SK-N-SH (cell line): ENCODE measurements at regions not wholly inside any gene's neighbourhood (a gene's known extent, or its start where the extent isn't known, plus 50 kb on each side); places are given as distances from the start of the nearest gene placed in this dataset.

Experiments
- CTCF ChIA-PET: fragments of 300-600, 350-600 bp; formaldehyde crosslinking; extraction: SDS; loops from one replicate; lab custom pipeline; 2021; lab: Yijun Ruan, JAX
- POLR2A ChIA-PET: fragments of 350-600 bp; sonication (Branson Sonifier 250); formaldehyde crosslinking; extraction: SDS; loops from one replicate; lab custom pipeline; 2020; ENCODE audit warnings: antibody characterized with exemption, inconsistent platforms; lab: Yijun Ruan, JAX
- DNase-seq: peaks from one replicate; pipeline ENCODE4 v3.0.0; 2012
- H2AFZ ChIP-seq: fragments of 200-600 bp; sonication (generic); 2 replicates; pipeline ENCODE4 v1.8.1; 2016; ENCODE audit warnings: antibody characterized with exemption, mild to moderate bottlenecking, low read depth
- H3F3A ChIP-seq: fragments of 200-600 bp; sonication (generic); replicated peaks from 2 replicates; pipeline ENCODE3; 2016; ENCODE audit warnings: antibody characterized with exemption, mild to moderate bottlenecking; ENCODE audit not compliant: insufficient read depth
- H3K27ac ChIP-seq, 2 experiments: fragments of 200-500 bp in 1 of 2; fragments of 200-600 bp in 1 of 2; sonication (Bioruptor generic) in 1 of 2; sonication (generic), shearing (Covaris generic) in 1 of 2; 2 replicates each; pipeline versions ENCODE4 v1.5.1 to v1.6.1; 2014 to 2016; ENCODE audit warnings: low read depth in 2 of 2, inconsistent platforms in 1 of 2, low read length in 1 of 2, mild to moderate bottlenecking in 1 of 2, mixed read lengths in 1 of 2
- H3K27me3 ChIP-seq: fragments of 200-600 bp; sonication (generic), shearing (Covaris generic); 2 replicates; pipeline ENCODE4 v1.6.1; 2016; ENCODE audit warnings: mixed run types; ENCODE audit not compliant: insufficient read depth
- H3K36me3 ChIP-seq, 2 experiments: fragments of 200-500 bp in 1 of 2; fragments of 200-600 bp in 1 of 2; sonication (Bioruptor generic) in 1 of 2; sonication (generic) in 1 of 2; replicated peaks in 1 of 2; 2 replicates each; pipeline versions ENCODE3 to v1.5.1; 2014 to 2016; ENCODE audit warnings: low read length in 1 of 2, mild to moderate bottlenecking in 1 of 2; ENCODE audit not compliant: insufficient read depth in 2 of 2, control insufficient read depth in 1 of 2
- H3K4me1 ChIP-seq, 2 experiments: fragments of 200-500 bp in 1 of 2; fragments of 200-600 bp in 1 of 2; sonication (Bioruptor generic) in 1 of 2; sonication (generic), shearing (Covaris generic) in 1 of 2; 2 replicates each; pipeline versions ENCODE4 v1.5.1 to v1.6.1; 2014 to 2016; ENCODE audit warnings: low read depth in 1 of 2, low read length in 1 of 2, mixed run types in 1 of 2; ENCODE audit not compliant: insufficient read depth in 2 of 2, control insufficient read depth in 1 of 2
- H3K4me2 ChIP-seq: fragments of 200-600 bp; sonication (generic), shearing (Covaris generic); 2 replicates; pipeline ENCODE4 v1.6.1; 2017; ENCODE audit warnings: mixed run types
- H3K4me3 ChIP-seq, 2 experiments: fragments of 200-500 bp in 1 of 2; fragments of 200-600 bp in 1 of 2; sonication (Bioruptor generic) in 1 of 2; sonication (generic), shearing (Covaris generic) in 1 of 2; 2 replicates each; pipeline versions ENCODE4 v1.5.1 to v1.8.1; 2014 to 2016; ENCODE audit warnings: low read depth in 2 of 2, inconsistent platforms in 1 of 2, low read length in 1 of 2, mild to moderate bottlenecking in 1 of 2, mixed read lengths in 1 of 2, moderate library complexity in 1 of 2
- H3K79me2 ChIP-seq: fragments of 200-600 bp; sonication (generic); 2 replicates; pipeline ENCODE4 v1.8.1; 2017; ENCODE audit warnings: mild to moderate bottlenecking; ENCODE audit not compliant: insufficient read depth
- H3K9ac ChIP-seq: fragments of 200-600 bp; sonication (generic); 2 replicates; pipeline ENCODE4 v1.6.1; 2017; ENCODE audit warnings: mixed run types
- H3K9me2 ChIP-seq: fragments of 200-600 bp; sonication (generic); 2 replicates; pipeline ENCODE4 v1.6.1; 2017; ENCODE audit warnings: mixed run types
- H3K9me3 ChIP-seq: fragments of 200-600 bp; sonication (generic); 2 replicates; pipeline ENCODE4 v1.6.1; 2017; ENCODE audit warnings: mixed run types, mild to moderate bottlenecking, moderate library complexity
- H4K20me1 ChIP-seq: fragments of 200-600 bp; sonication (generic); 2 replicates; pipeline ENCODE4 v1.6.1; 2017; ENCODE audit warnings: mild to moderate bottlenecking, mixed run types; ENCODE audit not compliant: insufficient read depth
- ELF1 ChIP-seq: IDR thresholded peaks from 2 replicates; pipeline ENCODE4 v1.4.0; 2012
- EP300 ChIP-seq, 2 experiments: IDR thresholded peaks; 2 replicates each; pipeline versions ENCODE4 v1.4.0 to v1.6.1; 2012; ENCODE audit warnings: borderline replicate concordance in 1 of 2, low read depth in 1 of 2, low read length in 1 of 2
- FOSL2 ChIP-seq: IDR thresholded peaks from 2 replicates; pipeline ENCODE4 v1.4.0; 2012; ENCODE audit warnings: low read depth, mild to moderate bottlenecking, moderate library complexity, borderline replicate concordance
- FOXJ3 ChIP-seq: sonication (generic); formaldehyde crosslinking; IDR thresholded peaks from 2 replicates; pipeline ENCODE4 v1.5.1; 2020; ENCODE audit warnings: mild to moderate bottlenecking, missing genetic modification reagents
- FOXM1 ChIP-seq: IDR thresholded peaks from 2 replicates; pipeline ENCODE4 v1.4.0; 2012; ENCODE audit warnings: low read depth, mild to moderate bottlenecking
- GATA2 ChIP-seq: sonication (generic); formaldehyde crosslinking; IDR thresholded peaks from 2 replicates; pipeline ENCODE4 v1.5.0; 2020; ENCODE audit warnings: mild to moderate bottlenecking, missing genetic modification reagents
- JUND ChIP-seq: IDR thresholded peaks from 2 replicates; pipeline ENCODE4 v1.4.0; 2012
- MEF2A ChIP-seq: IDR thresholded peaks from 2 replicates; pipeline ENCODE4 v1.4.0; 2012; ENCODE audit warnings: low read depth, borderline replicate concordance
- MXI1 ChIP-seq: IDR thresholded peaks from 2 replicates; pipeline ENCODE4 v1.6.1; 2012; ENCODE audit warnings: mild to moderate bottlenecking, low read depth, low read length, improper control_type of control experiment
- NRF1 ChIP-seq: IDR thresholded peaks from 2 replicates; pipeline ENCODE4 v1.6.1; 2012; ENCODE audit warnings: low read depth, mild to moderate bottlenecking, low read length
- POLR2AphosphoS5 ChIP-seq: IDR thresholded peaks from 2 replicates; pipeline ENCODE4 v1.6.1; 2012; ENCODE audit warnings: low read depth, low read length
- RAD21 ChIP-seq: IDR thresholded peaks from 2 replicates; pipeline ENCODE4 v1.6.1; 2012; ENCODE audit warnings: mild to moderate bottlenecking, low read length
- RFX5 ChIP-seq: IDR thresholded peaks from 2 replicates; pipeline ENCODE4 v1.6.1; 2012; ENCODE audit warnings: mild to moderate bottlenecking, improper control_type of control experiment, low read length
- SMC3 ChIP-seq: IDR thresholded peaks from 2 replicates; pipeline ENCODE4 v1.6.1; 2012; ENCODE audit warnings: low read depth, low read length, improper control_type of control experiment
- TAF1 ChIP-seq: IDR thresholded peaks from 2 replicates; pipeline ENCODE4 v1.6.1; 2012; ENCODE audit warnings: low read depth, mild to moderate bottlenecking, low read length, moderate library complexity, borderline replicate concordance
- YY1 ChIP-seq: IDR thresholded peaks from 2 replicates; pipeline ENCODE4 v1.4.0; 2012; ENCODE audit warnings: low read depth, mild to moderate bottlenecking
- WGBS: methylation state at CpG from one replicate; pipeline ENCODE4 v1.1.6; 2017; ENCODE audit warnings: low lambda C conversion rate; 5-methylcytosine and 5-hydroxymethylcytosine counted together
- TF ChIP-seq, protein P1 (sequence below): fragments of 200-600 bp; sonication (generic); IDR thresholded peaks from 2 replicates; pipeline ENCODE4 v1.6.1; 2017; ENCODE audit warnings: antibody characterized with exemption, mild to moderate bottlenecking, moderate library complexity
- TF ChIP-seq, protein P2 (sequence below): IDR thresholded peaks from 2 replicates; pipeline ENCODE4 v1.4.0; 2012; ENCODE audit warnings: low read depth
- TF ChIP-seq, protein P3 (sequence below): IDR thresholded peaks from 2 replicates; pipeline ENCODE4; 2012
- TF ChIP-seq, protein P4 (sequence below): fragments of 150-350 bp; IDR thresholded peaks from 2 replicates; pipeline ENCODE4 v1.6.1; 2017; ENCODE audit warnings: antibody characterized with exemption, low read length, low read depth, borderline replicate concordance

DNA sequence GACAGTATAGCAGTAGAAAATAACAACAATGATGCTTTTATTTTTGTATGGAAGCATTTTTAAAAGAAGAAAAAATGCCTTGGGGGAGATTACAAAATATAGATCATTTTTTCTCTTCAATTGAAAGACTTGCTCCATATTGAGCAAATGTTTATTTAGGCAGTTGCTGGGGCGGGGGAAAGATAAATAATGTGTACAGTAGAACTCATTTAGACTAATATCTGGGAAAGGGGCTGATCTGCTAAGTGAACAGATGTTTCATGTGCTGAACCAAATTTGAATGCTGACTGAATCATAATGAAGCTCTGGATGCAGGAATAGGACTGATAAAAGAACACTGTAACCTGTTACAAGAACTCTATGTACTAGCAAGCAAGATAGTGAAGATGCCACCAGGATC lies 457.1 kb upstream of the TENM4 start (continued):
- TF ChIP-seq GATA2 (CRISPR knock-in tag) (no peak), FOXJ3 (CRISPR knock-in tag) (no peak), POLR2AphosphoS5 (no peak), JUND (no peak), SMC3 (no peak), TAF1 (no peak)
- TF ChIP-seq, protein P1, sequence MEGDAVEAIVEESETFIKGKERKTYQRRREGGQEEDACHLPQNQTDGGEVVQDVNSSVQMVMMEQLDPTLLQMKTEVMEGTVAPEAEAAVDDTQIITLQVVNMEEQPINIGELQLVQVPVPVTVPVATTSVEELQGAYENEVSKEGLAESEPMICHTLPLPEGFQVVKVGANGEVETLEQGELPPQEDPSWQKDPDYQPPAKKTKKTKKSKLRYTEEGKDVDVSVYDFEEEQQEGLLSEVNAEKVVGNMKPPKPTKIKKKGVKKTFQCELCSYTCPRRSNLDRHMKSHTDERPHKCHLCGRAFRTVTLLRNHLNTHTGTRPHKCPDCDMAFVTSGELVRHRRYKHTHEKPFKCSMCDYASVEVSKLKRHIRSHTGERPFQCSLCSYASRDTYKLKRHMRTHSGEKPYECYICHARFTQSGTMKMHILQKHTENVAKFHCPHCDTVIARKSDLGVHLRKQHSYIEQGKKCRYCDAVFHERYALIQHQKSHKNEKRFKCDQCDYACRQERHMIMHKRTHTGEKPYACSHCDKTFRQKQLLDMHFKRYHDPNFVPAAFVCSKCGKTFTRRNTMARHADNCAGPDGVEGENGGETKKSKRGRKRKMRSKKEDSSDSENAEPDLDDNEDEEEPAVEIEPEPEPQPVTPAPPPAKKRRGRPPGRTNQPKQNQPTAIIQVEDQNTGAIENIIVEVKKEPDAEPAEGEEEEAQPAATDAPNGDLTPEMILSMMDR = no peak
- TF ChIP-seq, protein P2, sequence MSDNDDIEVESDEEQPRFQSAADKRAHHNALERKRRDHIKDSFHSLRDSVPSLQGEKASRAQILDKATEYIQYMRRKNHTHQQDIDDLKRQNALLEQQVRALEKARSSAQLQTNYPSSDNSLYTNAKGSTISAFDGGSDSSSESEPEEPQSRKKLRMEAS = no peak

DNA sequence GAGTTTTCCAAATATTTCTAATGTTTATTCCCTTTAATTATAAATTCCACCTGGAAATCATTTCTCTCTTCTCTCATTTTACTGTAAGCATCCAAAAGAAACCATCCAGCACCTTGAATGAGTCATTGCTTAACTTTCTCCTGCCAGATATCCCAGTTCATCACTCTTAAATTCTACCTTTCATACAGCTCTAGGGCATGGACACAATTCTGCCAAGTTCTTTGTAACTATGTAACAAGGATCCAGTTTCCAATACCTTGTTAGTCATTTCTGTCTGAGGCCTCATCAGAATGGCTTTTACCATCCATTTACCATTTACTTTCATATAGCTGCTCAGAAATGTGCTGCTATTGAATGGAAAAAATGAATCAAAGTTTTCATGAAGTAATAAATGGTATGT lies 455.4 kb upstream of the TENM4 start:
- POLR2A ChIA-PET = no interaction called here
- Histone ChIP-seq H2AFZ (no peak overlapping the region), H4K20me1 (no peaks in the 10 kb centered on the region), H3K4me3 (no peak overlapping the region), H3K27me3 (no peaks in the 10 kb centered on the region), H3K79me2 (no peaks in the 10 kb centered on the region), H3K9me2 (no peaks in the 10 kb centered on the region), H3K36me3 (no peaks in the 10 kb centered on the region), H3K9ac (no peak overlapping the region)
- TF ChIP-seq, protein P3, sequence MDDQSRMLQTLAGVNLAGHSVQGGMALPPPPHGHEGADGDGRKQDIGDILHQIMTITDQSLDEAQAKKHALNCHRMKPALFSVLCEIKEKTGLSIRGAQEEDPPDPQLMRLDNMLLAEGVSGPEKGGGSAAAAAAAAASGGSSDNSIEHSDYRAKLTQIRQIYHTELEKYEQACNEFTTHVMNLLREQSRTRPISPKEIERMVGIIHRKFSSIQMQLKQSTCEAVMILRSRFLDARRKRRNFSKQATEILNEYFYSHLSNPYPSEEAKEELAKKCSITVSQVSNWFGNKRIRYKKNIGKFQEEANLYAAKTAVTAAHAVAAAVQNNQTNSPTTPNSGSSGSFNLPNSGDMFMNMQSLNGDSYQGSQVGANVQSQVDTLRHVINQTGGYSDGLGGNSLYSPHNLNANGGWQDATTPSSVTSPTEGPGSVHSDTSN = no peak
- TF ChIP-seq RFX5 (no peak), NRF1 (no peak)
- TF ChIP-seq, protein P1 = no peak
- TF ChIP-seq, all 33 proteins: peak for 0
- Histone ChIP-seq H3K4me1 (no peaks in the 10 kb centered on the region), H3K4me2 (no peak overlapping the region), H3F3A (no peaks in the 10 kb centered on the region), H3K9me3 (no peaks in the 10 kb centered on the region), H3K27ac (no peak overlapping the region)
- CTCF ChIA-PET = no interaction called here
- no peak for DNase-seq

DNA sequence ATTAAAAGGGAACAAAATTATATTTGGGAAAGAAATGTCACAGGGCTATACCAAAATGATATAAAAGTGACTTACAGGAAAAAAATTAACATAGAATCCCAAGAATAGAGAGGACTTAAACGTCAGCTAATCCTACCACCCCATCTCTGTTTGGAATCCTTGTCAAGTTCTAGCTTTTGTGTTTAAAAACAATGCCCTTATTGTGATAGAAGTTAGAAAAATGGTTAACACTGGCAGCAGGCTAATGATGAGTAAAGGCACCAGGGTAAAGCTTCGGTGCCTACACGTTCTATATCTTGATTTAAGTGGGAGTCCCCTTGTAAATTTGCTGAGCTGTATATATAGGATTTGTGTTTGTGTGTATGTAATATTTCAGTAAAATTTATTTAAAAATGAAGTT lies 453.3 kb upstream of the TENM4 start:
- Histone ChIP-seq H3K4me1 (no peaks in the 10 kb centered on the region), H3K4me3 (no peak overlapping the region), H3K79me2 (no peaks in the 10 kb centered on the region), H3K27ac (no peak overlapping the region), H2AFZ (no peak overlapping the region), H3K4me2 (no peak overlapping the region), H3K9me2 (no peaks in the 10 kb centered on the region), H4K20me1 (no peaks in the 10 kb centered on the region), H3K36me3 (no peaks in the 10 kb centered on the region), H3K27me3 (no peaks in the 10 kb centered on the region), H3K9ac (no peak overlapping the region), H3K9me3 (no peaks in the 10 kb centered on the region), H3F3A (no peaks in the 10 kb centered on the region)
- CTCF ChIA-PET = no interaction called here
- POLR2A ChIA-PET = no interaction called here
- 36% methylated on average over 3 of the region's 3 CpGs for WGBS
- no peak for DNase-seq
- TF ChIP-seq MXI1 (no peak), FOXM1 (no peak), EP300 (IDR thresholded peaks at IDR 0.05; ENCODE audit: borderline replicate concordance in 1 of 2, low read depth in 1 of 2, low read length in 1 of 2) (no peak), NRF1 (no peak), FOSL2 (no peak), YY1 (no peak), RAD21 (no peak), ELF1 (no peak), MEF2A (no peak), POLR2AphosphoS5 (no peak)
- TF ChIP-seq, protein P4, sequence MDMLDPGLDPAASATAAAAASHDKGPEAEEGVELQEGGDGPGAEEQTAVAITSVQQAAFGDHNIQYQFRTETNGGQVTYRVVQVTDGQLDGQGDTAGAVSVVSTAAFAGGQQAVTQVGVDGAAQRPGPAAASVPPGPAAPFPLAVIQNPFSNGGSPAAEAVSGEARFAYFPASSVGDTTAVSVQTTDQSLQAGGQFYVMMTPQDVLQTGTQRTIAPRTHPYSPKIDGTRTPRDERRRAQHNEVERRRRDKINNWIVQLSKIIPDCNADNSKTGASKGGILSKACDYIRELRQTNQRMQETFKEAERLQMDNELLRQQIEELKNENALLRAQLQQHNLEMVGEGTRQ = no peak
- TF ChIP-seq, protein P3 = no peak
